HG03575 (cell line): ENCODE measurements at regions not wholly inside any gene's neighbourhood (a gene's known extent, or its start where the extent isn't known, plus 50 kb on each side); places are given as distances from the start of the nearest gene placed in this dataset.
"Not testable (repeated sequence)": the region's sequence is repeated elsewhere in the genome, so short reads cannot be mapped to it uniquely, and the experiment has no call there.

ENCODE experiments used
- ATAC-seq: cut with Tn5 transposase; IDR thresholded peaks from one replicate; pipeline ENCODE4 v1.9.1; 2021; ENCODE audit not compliant: unreplicated experiment, insufficient number of reproducible peaks, low FRiP score; ENCODE audit errors: extremely low read depth

DNA sequence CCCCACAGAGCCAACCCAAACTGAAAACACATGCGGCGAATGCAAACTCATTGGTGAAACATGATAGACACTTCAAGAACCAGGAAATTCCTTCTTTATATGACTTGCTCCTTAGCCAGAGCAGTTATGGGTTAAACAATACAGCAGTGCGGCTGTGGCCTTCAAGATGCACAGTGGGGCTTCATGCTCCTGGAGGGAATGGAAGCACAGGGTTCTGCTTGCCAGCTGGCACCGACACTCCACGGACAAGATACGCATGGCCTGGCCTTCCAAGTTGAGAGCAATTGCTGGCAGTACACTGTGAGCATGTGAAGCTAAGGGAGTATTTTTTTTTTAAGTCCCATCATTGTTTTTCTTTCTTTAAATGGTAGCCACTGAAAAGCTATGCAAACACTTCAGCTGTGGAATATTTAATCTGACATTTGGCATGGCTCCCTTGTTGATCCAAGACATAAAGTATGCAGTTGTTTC lies 451.6 kb upstream of the CD180 start:
- no peak for ATAC-seq

DNA sequence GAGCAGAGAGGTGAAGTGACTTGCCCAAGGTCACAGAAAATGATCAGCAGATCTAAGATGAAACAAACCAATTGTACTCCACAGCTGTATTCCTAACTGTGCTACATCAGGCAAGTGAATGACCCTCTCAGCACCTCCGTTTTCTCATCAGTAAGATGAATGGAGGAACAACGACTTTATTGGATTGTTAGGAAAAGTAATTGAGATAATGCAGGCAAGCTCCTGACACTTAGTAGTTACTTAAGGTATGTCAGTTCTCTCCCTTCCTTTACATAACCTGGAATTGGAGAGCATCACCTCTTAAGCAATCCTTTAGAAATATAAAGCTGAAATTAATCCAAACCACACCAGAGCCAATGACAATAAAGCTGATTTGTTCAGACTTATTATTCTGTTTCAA lies 451.2 kb upstream of the CD180 start:
- ATAC-seq: no peak

DNA sequence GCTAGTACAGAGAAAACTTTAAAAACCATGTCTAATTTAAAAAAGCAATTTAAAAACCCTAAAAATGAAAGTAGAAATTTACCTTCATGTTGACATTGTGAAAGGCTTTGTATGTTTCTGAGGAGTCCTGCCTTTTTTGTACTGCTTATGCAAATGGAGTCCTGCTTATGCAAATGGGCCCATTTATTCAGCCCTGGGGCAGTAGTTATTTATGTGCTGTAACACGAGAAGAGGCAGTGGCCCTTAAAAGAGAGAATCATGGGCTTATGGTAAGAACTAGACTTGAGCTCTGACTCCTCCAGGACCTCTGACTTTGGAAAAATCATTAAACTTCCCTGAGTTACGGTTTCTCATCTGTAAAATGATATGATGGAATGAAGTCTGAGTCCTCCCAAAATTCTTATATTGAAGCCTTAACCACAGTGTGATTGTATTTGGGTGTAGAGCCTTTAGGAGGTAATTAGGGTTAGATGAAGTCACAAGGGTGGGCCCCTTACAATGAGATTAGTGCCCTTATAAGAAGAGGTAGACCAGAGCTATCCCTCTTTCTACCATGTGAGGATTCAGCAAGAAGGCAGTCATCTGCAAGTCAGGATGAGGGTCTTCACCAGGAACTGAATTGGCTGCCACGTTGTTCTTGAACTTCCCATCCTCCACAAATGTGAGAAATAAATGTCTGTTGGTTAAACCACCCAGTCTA lies 447.8 kb upstream of the CD180 start:
- no peak for ATAC-seq

DNA sequence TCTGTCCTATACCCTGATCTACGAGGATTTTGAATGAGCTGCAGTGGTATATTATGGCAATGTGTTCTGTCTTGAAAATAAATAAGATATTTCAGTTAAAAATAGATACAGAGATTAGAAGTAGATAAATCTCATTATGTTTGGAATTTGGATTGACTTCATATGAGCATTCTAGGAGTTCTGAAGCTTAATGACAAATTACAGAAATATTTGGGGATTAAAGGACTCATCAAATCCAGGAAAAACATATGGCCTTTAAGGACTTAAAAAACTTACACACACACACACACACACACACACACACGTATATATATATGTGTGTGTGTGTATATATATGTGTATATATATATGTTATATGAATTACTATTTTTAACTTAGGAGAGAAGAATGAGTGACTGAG lies 446.9 kb upstream of the CD180 start:
- no peak for ATAC-seq

DNA sequence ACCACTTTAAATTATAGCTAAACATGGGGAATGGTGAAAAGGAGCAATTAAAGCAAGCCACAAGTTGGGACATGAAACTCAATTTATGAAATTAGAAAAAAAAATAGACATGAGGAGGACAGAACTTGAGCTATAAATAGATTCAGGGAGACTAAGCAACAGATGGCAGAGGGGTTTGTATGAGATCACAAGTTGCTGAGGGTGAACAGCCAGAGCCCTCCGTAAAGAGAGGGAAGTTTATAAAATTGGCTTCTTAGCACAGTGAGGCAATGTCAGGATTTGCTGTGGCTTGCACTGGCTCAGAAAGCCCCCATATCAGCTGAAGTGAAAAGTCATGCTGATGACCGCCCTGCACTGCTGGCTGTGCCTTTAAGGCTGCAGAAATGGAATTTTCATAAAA lies 443.4 kb upstream of the CD180 start:
- ATAC-seq: no peak

GRCh38 chr5:67639313-67639712 lies 442.7 kb upstream of the CD180 start:
- ATAC-seq: no peak

DNA sequence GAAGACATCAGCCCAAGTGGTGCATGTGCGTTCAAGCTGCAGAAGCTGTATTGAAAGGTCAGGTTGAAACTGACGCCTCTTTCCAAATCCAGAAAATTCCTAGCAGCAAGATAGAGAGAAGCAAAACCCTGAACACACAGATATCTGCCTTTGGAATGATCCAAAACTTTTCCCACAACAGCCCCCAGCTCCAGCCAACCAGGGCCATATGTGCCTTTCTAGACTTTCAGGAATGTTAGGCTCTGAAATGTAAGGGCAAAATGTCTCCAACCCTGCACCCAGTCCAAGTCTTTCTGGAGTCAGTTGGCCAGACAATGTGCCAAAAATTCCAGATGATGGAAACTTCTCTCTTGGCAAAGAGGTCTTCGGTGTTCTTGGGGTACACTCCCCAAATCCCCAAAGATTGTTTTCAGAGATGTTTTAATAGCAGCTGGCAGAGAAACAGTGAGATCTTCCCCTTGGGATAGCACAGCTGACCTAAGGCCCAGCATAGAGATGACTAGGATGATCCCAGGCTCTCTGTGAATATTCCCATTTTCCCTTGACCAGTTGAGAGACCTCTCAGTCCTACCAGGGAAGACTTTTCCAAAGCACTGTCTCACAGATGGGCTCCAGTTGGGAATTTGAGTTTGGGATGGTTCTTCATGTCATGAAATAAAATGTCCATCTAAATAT lies 440.4 kb upstream of the CD180 start:
- ATAC-seq: no peak

GRCh38 chr5:67636091-67636490 lies 439.5 kb upstream of the CD180 start:
- ATAC-seq: no peak

DNA sequence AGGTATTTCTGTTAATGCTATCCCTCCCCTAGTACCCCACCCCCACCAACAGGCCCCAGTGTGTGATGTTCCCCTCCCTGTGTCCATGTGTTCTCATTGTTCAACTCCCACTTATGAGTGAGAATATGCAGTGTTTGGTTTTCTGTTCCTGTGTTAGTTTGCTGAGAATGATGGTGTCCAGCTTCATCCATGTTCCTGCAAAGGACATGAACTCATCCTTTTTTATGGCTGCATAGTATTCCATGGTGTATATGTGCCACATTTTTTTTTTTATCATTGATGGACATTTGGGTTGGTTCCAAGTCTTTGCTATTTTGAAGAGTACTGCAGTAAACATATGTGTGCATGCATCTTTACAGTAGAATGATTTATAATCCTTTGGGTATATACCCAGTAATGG lies 430.5 kb upstream of the CD180 start:
- not testable (repeated sequence) for ATAC-seq

- ATAC-seq: no peak
These were observed 426.5 kb upstream of the CD180 start for GRCh38 chr5:67623078-67623477.

DNA sequence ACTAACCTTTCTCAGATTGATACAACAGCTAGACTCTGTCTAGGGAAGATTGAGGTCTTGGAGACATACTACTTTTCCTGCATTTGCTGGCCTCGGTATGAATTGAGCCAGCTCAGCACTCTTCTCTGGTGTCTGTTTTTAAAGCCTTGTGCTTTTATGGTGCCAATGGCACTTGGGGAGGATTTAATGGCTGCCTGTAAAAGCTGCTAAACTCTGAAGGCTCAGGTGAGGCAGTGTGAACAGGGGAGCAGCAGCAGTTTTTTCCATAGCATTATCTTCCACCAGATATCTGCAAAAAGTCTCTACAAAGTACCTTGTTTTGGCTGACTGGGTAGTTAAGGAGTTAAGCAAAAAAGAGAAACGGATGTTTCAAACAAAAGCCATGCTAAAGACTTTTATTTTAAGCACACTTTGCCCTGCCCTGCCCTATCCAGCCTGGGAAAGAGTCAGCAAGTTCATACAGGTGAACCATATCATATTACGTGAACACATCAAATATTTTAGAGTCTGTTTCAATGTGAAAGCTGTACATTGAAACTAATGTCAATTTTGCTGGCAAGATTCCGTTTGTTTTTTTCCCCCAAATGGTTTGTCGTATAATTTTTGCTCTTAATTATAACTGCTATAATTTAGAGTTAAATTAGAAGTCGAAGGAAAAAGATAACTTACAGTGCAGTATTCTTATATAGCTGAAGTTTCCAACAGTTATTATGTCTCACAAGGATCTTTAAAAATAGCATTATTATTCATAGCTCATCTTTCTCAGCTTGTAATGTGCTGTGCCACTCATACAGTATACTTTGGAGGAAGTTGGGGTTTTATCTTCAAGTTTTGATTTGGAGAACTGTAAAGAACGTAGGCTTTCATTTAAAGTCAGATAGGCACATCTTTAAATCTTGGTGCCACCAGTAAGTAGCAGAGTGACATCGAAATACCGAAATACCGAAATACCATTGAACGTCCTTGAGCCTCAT lies 424.1 kb upstream of the CD180 start:
- no peak for ATAC-seq

DNA sequence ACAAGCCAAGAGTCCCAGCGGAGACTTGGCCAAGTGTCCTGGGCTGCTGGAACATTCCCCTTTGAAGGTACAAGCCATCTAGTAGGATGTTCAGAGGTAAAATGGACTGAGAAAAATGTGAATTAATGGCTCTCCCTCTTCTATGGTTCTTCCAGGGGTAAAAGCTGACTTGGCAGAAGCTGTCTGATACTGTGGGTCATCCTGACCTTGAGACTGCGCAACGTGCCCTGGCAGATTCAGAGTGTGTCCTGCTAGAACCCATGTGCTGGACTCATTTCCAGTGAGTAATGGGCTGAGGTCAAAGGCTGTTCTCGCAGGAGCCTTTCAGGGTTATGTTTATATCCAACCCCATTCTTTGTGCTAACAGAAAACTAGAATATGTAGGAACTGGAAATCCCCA lies 423.0 kb upstream of the CD180 start:
- no peak for ATAC-seq

GRCh38 chr5:67619235-67619634 lies 422.6 kb upstream of the CD180 start:
- ATAC-seq: no peak

DNA sequence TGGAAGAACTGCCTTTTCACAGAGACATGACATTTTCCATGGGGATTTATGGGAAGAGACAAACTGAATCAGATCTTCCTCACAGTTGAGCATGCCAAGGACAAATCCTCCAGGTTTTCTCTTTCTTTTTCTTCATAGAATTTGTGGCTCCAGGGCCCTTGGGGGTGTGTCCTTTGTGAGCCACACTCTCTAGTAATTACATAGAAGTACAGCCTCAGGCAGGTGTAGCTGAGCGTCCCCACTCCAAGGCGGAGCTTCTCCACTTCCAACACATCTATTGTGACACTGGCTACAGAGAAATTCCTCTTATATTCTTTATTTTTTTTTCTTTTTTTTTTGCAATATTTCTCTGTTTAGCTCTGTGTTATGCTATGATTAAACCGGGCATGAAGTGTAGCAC lies 420.5 kb upstream of the CD180 start:
- ATAC-seq: no peak

GRCh38 chr5:67612961-67613360 lies 416.4 kb upstream of the CD180 start:
- no peak for ATAC-seq

- ATAC-seq: no peak
These were observed 413.8 kb upstream of the CD180 start for GRCh38 chr5:67610186-67610912.

DNA sequence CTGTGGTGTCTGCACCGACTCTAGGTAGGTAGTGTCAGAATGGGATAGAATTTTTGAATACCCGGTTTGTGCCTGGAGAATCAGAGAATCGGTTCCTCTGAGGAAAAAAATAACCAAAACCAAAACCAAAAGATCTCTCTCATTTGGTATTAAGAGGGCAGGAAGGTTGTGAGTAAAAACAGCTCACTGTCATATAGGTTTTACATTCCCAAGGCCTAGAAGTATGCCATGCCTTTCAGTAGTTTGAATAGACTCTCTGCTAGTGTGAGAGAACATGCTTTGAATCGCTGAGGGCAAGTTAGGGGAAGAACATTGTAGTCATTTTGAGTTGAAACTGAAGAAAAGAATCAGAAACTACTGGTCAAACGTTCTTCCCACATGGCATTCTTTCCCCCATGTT lies 411.4 kb upstream of the CD180 start:
- no peak for ATAC-seq

DNA sequence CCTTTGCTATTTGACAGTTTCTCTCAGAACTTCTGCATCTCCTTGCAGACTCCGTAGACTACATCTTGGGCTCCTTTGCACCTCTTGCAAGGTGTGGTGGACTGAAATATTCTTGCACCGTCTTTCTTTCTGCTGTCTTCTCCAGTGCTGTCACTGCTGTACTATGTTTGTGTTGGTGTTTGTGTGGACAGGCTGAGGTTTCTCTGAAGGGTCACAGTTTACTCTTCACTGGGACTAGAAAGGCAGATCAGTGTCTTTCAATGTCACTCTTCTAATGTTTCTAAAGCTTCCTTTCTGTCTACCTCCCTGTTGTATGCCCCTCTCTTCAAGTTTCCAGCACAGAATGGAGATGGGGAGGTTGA lies 410.0 kb upstream of the CD180 start:
- ATAC-seq: no peak
